ENCODE measurements at regions not wholly inside any gene's neighbourhood (a gene's known extent, or its start where the extent isn't known, plus 50 kb on each side); places are given as distances from the start of the nearest gene placed in this dataset.

GRCh38 chr20:58137651-58138265, 90.7 kb downstream of the ANKRD60 start:
- Histone ChIP-seq H3K27me3 (ENCODE audit: control insufficient read depth, insufficient read depth, low read length) (no peaks in the 10 kb centered on the region), H3K27ac (ENCODE audit: low read length) (no peak overlapping the region), H3K36me3 (ENCODE audit: control insufficient read depth, low read depth, low read length) (no peaks in the 10 kb centered on the region), H3K9ac (ENCODE audit: low read length) (no peak overlapping the region), H3K4me3 (ENCODE audit: low read length) (no peak overlapping the region), H3K4me1 (ENCODE audit: control insufficient read depth, low read depth, low read length) (peaks cover 7% of the 10 kb centered on the region), H3K9me3 (ENCODE audit: control insufficient read depth, low read depth, low read length) (no peaks in the 10 kb centered on the region)

- H3K9ac ChIP-seq (ENCODE audit: low read length) = no peak overlapping the region
- no peaks in the 10 kb centered on the region for H3K9me3 ChIP-seq (ENCODE audit: control insufficient read depth, low read depth, low read length)
- no peak overlapping the region for H3K4me3 ChIP-seq (ENCODE audit: low read length)
- H3K27me3 ChIP-seq (ENCODE audit: control insufficient read depth, insufficient read depth, low read length) = no peaks in the 10 kb centered on the region
- no peak overlapping the region for H3K27ac ChIP-seq (ENCODE audit: low read length)
- H3K36me3 ChIP-seq (ENCODE audit: control insufficient read depth, low read depth, low read length) = no peaks in the 10 kb centered on the region
- peaks cover 7% of the 10 kb centered on the region for H3K4me1 ChIP-seq (ENCODE audit: control insufficient read depth, low read depth, low read length)
Measured at GRCh38 chr20:58137236-58137635, 91.2 kb downstream of the ANKRD60 start.

- Histone ChIP-seq H3K9ac (ENCODE audit: low read length) (no peak overlapping the region), H3K4me3 (ENCODE audit: low read length) (no peak overlapping the region), H3K27me3 (ENCODE audit: control insufficient read depth, insufficient read depth, low read length) (no peaks in the 10 kb centered on the region), H3K36me3 (ENCODE audit: control insufficient read depth, low read depth, low read length) (no peaks in the 10 kb centered on the region), H3K27ac (ENCODE audit: low read length) (no peak overlapping the region), H3K4me1 (ENCODE audit: control insufficient read depth, low read depth, low read length) (peaks cover 18% of the 10 kb centered on the region), H3K9me3 (ENCODE audit: control insufficient read depth, low read depth, low read length) (no peaks in the 10 kb centered on the region)
Measured at GRCh38 chr20:58136149-58136484, 92.3 kb downstream of the ANKRD60 start.

DNA sequence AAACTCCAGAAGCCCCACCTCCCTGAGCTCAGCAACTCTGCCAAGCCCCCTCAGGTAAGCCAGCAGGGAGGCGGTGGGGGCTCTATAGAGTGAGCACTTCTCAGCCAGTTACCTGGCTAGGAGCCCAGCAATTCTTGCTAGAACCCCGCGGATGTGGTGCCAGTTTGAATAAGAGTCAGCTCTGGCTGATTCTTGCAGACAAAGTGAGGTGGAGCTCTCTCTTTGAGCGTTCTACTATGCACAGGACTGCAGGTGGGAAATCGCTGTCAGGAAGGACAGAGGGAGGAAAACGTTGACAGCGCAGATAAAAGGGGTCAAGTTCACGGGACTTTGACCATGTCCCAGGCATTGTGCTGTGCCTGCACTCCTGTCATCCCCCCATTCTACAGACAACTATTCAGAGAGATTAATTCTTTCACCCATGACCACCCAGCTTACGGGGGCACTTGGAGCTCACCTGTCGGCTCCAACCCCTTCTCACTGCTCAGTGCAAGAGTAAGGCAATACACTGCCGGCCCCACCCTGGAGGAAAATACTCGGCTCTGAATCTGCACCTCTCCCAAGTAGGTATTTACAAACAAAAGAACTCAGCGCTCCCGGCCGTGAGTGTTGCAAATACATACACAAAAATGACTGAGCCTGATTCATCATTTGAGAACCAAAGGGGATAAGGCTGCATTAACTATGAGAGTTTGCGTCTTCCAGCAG, 92.9 kb downstream of the ANKRD60 start:
- no peaks in the 10 kb centered on the region for H3K36me3 ChIP-seq (ENCODE audit: control insufficient read depth, low read depth, low read length)
- no peak overlapping the region for H3K4me3 ChIP-seq (ENCODE audit: low read length)
- no peaks in the 10 kb centered on the region for H3K9me3 ChIP-seq (ENCODE audit: control insufficient read depth, low read depth, low read length)
- H3K4me1 ChIP-seq (ENCODE audit: control insufficient read depth, low read depth, low read length) = peaks cover 23% of the 10 kb centered on the region
- H3K27me3 ChIP-seq (ENCODE audit: control insufficient read depth, insufficient read depth, low read length) = peaks cover 4% of the 10 kb centered on the region
- H3K27ac ChIP-seq (ENCODE audit: low read length) = no peak overlapping the region
- H3K9ac ChIP-seq (ENCODE audit: low read length) = no peak overlapping the region

GRCh38 chr20:58133020-58133808, 95.2 kb downstream of the ANKRD60 start:
- Histone ChIP-seq H3K27me3 (ENCODE audit: control insufficient read depth, insufficient read depth, low read length) (peaks cover 6% of the 10 kb centered on the region), H3K4me1 (ENCODE audit: control insufficient read depth, low read depth, low read length) (peaks cover 28% of the 10 kb centered on the region)

DNA sequence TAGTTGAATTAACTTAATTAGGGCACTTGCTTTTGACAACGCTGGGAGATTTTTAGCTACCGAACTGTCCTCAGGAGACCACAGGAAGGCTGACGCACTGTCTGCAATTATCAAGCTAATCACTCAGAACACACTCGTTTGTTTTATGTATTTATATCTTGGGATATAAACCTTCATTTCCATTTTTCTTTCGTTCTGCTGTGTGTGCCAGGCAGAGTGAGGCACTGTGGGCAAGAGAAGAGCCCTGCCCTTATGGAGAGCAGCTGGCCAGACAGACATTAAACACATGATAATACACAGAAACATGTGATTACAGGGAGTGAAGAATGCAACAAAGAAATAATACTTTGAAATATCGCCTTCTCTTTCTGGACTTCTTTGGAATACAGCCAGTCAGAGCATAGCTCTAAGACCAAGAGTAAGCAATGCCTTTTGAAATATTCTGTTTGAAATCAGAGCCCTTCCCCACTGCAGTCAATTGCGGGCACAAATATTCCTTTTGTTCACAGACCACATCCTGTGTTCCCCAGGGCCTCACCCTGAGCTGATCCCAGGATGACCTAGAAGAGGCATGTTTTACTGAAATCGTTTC, 96.8 kb downstream of the ANKRD60 start:
- Histone ChIP-seq H3K36me3 (ENCODE audit: control insufficient read depth, low read depth, low read length) (no peaks in the 10 kb centered on the region), H3K9ac (ENCODE audit: low read length) (no peak overlapping the region), H3K27ac (ENCODE audit: low read length) (no peak overlapping the region), H3K9me3 (ENCODE audit: control insufficient read depth, low read depth, low read length) (no peaks in the 10 kb centered on the region), H3K4me1 (ENCODE audit: control insufficient read depth, low read depth, low read length) (peaks cover 28% of the 10 kb centered on the region), H3K4me3 (ENCODE audit: low read length) (peak overlapping the region; percentile 2), H3K27me3 (ENCODE audit: control insufficient read depth, insufficient read depth, low read length) (peaks cover 6% of the 10 kb centered on the region)

More at GRCh38 chr20:58133020-58133808, 95.2 kb downstream of the ANKRD60 start:
- Histone ChIP-seq H3K36me3 (ENCODE audit: control insufficient read depth, low read depth, low read length) (no peaks in the 10 kb centered on the region), H3K9ac (ENCODE audit: low read length) (no peak overlapping the region), H3K9me3 (ENCODE audit: control insufficient read depth, low read depth, low read length) (no peaks in the 10 kb centered on the region), H3K4me3 (ENCODE audit: low read length) (no peak overlapping the region), H3K27ac (ENCODE audit: low read length) (no peak overlapping the region)

GRCh38 chr20:58131151-58131550, 97.3 kb downstream of the ANKRD60 start:
- peaks cover 6% of the 10 kb centered on the region for H3K27me3 ChIP-seq (ENCODE audit: control insufficient read depth, insufficient read depth, low read length)
- peaks cover 28% of the 10 kb centered on the region for H3K4me1 ChIP-seq (ENCODE audit: control insufficient read depth, low read depth, low read length)
- H3K9me3 ChIP-seq (ENCODE audit: control insufficient read depth, low read depth, low read length) = no peaks in the 10 kb centered on the region
- H3K27ac ChIP-seq (ENCODE audit: low read length) = no peak overlapping the region
- no peaks in the 10 kb centered on the region for H3K36me3 ChIP-seq (ENCODE audit: control insufficient read depth, low read depth, low read length)
- H3K9ac ChIP-seq (ENCODE audit: low read length) = no peak overlapping the region
- H3K4me3 ChIP-seq (ENCODE audit: low read length) = no peak overlapping the region

DNA sequence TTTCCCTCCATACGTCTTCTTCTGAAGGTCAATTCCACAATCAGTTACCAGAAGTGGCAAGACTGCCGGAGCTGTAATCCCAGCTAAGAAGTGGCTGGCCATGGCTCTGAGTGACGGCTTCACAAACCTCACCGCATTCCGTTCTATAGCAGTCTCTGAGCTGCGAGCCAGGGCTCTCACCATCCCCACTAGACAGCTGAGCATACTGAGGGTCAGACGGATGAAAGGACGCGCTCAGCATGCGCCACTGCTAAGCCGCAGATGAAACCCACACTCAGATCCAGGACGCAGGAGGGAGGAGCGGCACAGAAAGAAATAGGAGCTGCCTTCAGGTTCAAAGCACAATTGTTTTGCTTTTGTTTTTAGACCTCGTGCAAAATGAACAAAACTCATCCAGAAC, 97.9 kb downstream of the ANKRD60 start:
- H3K27me3 ChIP-seq (ENCODE audit: control insufficient read depth, insufficient read depth, low read length) = peaks cover 6% of the 10 kb centered on the region

DNA sequence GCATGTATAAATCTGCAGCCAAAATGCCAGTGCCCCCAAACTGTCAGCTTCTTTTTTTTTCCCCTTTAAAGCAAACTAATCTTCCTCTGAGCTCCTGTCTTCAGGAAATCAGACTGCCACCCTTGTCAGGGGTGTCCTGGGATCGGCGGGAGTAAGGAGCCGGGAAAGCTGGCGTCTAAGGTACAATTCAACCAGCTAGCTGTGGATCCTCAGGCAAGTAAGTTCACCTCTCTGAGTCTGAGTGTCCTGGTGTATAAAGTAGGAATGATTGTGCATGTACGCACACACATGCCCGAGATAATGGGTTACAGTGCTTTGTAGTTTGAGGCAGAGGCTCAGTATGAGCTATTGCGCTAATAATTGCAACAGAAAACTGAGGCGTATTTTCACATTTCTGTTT, 98.3 kb downstream of the ANKRD60 start:
- Histone ChIP-seq H3K27me3 (ENCODE audit: control insufficient read depth, insufficient read depth, low read length) (peaks cover 6% of the 10 kb centered on the region), H3K36me3 (ENCODE audit: control insufficient read depth, low read depth, low read length) (no peaks in the 10 kb centered on the region), H3K9me3 (ENCODE audit: control insufficient read depth, low read depth, low read length) (no peaks in the 10 kb centered on the region), H3K4me1 (ENCODE audit: control insufficient read depth, low read depth, low read length) (peaks cover 21% of the 10 kb centered on the region), H3K9ac (ENCODE audit: low read length) (no peak overlapping the region), H3K27ac (ENCODE audit: low read length) (no peak overlapping the region), H3K4me3 (ENCODE audit: low read length) (no peak overlapping the region)

More for the DNA sequence above, 97.9 kb downstream of the ANKRD60 start:
- Histone ChIP-seq H3K9ac (ENCODE audit: low read length) (no peak overlapping the region), H3K36me3 (ENCODE audit: control insufficient read depth, low read depth, low read length) (no peaks in the 10 kb centered on the region), H3K9me3 (ENCODE audit: control insufficient read depth, low read depth, low read length) (no peaks in the 10 kb centered on the region), H3K27ac (ENCODE audit: low read length) (no peak overlapping the region), H3K4me3 (ENCODE audit: low read length) (no peak overlapping the region), H3K4me1 (ENCODE audit: control insufficient read depth, low read depth, low read length) (peaks cover 24% of the 10 kb centered on the region)

- no peaks in the 10 kb centered on the region for H3K9me3 ChIP-seq (ENCODE audit: control insufficient read depth, low read depth, low read length)
- H3K36me3 ChIP-seq (ENCODE audit: control insufficient read depth, low read depth, low read length) = no peaks in the 10 kb centered on the region
- no peak overlapping the region for H3K27ac ChIP-seq (ENCODE audit: low read length)
- no peak overlapping the region for H3K4me3 ChIP-seq (ENCODE audit: low read length)
- H3K4me1 ChIP-seq (ENCODE audit: control insufficient read depth, low read depth, low read length) = peaks cover 21% of the 10 kb centered on the region
- peaks cover 6% of the 10 kb centered on the region for H3K27me3 ChIP-seq (ENCODE audit: control insufficient read depth, insufficient read depth, low read length)
- no peak overlapping the region for H3K9ac ChIP-seq (ENCODE audit: low read length)
Measured at GRCh38 chr20:58129721-58130151, 98.7 kb downstream of the ANKRD60 start.
